ENCODE measurements at regions not wholly inside any gene's neighbourhood (a gene's known extent, or its start where the extent isn't known, plus 50 kb on each side); places are given as distances from the start of the nearest gene placed in this dataset.

DNA sequence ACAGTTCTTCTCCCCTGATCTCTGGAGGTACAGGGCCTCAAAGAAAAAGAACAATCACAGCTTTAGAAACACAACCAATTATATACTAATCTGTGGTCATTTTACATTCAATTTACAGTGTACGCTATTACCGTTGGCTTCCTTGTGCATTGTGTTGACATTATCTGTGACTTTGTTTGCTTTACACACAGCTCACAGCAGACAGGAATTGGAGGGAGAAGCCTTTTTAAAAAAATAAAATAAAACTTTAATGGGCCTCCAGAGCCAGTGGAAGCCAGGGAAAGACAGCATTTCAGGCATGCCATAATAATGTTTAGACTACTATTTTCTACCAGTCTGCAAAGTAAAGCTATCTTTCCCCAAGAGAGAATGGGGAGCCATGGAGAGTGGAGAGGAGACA, 179.0 kb upstream of the ADO start:
- DNase-seq (ENCODE audit: low read depth in 1 of 2, low spot score in 1 of 2), result no peak

DNA sequence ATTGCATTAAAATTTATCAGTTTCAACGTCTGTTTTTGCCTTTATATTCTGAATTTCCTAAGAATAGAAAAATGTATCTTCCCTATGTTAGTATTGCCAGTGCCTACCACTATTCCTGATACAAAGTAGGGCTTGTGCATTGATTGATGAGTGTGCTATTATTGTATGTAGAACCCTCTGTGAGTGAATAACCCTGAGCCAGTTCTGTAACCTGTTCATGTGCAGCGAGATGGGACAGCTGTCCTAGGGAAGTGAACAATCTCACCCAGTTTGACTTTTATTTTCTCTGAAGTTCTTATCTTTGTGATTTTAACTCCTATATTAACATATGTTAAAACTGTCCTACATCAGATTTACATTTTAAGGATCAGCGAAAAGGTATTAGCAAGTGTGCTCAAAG, 178.4 kb upstream of the ADO start:
- DNase-seq (ENCODE audit: low read depth in 1 of 2, low spot score in 1 of 2), result no peak

DNA sequence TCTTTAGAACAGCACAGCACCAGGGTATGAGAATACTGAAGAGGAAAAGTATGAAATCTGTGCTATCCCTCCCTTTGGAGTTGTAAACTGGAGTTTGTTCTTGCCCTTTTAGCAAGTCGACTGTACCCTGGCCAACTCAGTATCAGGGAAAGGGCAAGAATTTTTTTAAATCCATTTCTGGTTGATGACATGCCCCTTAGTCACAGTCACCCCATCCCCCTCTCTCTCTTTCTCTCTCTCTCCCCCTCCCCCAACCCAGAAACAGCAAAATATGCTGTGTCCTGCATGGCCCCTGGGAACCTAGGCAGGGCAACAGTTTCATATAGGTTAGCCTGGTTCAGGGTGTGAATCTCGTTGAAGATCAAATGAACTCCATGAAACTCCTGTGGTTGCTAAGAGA, 177.7 kb upstream of the ADO start:
- DNase-seq (ENCODE audit: low read depth in 1 of 2, low spot score in 1 of 2), result no peak

DNA sequence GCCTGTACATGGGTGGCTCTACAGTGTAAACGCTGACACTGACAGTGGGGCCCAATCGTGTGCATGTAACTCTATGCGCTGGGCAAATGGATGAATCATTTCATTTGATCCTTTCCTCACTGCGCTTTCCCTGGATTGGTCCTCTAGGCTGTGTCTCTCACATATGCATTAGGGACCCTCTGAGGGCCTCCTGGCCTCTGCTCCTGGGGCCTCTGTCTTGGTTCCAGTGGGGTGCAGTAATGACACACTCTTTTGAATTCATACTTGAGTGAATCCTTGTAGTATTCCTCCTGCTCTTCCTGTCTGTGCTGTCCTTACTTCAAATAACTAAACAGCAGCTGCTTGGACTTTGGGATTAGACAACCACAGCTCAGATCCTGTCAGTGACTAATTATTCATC, 176.5 kb upstream of the ADO start:
- DNase-seq (ENCODE audit: low read depth in 1 of 2, low spot score in 1 of 2), result no peak

DNA sequence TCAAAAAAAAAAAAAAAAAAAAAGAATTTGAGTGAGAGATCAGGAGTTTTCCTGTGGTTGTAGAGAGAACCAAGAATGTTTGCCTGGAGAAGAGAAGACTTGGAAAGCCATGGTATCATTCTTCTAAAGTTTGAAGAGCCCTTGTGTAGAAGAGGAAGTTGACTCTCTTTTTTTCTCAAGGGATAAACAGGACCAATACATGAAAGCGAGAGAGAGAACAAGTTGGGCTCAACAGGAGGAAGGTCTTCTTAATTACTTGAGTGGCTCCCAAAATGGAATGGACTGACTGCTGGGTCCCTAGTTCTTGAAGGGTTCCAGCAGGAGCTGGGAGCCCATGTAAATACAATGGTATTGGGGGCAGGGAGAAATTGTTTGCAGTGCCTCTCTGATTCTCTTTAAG, 173.3 kb upstream of the ADO start:
- DNase-seq (ENCODE audit: low read depth in 1 of 2, low spot score in 1 of 2), result no peak

DNA sequence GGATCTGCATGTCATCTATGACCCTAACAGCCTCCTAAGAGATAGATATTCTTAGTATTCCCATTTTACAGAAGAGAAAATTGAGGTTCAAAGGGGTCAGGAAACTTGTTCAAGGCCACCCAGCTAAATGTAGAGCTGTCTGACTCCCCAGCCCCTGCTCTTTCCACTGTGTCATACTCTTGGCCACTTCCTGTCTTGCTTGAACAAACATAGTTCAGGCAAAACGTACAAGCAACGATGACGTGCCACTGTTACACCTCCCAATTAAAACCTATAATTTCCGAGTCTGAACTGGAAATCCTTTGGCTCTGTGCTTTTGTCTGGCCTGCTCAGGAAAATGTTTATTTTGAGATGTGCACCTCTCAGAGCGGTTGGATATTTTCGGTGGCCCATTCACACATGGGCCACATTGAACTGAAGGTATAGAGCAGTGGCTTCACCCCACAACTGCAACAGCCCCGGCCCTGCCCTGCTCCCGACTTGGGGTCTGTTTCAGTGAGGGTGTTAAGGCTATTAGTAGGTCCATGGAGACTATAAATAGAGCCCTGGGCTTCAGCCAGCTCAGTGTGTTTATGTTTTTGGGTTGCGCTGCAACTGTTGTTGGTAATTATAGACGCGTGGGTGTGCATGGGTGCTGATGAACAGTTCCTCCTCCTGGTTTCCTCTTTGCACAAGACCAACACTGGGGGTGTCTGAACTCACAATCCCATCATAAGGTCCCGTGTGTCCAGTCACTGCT, 172.3 kb upstream of the ADO start:
- DNase-seq (ENCODE audit: low read depth in 1 of 2, low spot score in 1 of 2), result peak in 1 of 2 donors; percentile 23

DNA sequence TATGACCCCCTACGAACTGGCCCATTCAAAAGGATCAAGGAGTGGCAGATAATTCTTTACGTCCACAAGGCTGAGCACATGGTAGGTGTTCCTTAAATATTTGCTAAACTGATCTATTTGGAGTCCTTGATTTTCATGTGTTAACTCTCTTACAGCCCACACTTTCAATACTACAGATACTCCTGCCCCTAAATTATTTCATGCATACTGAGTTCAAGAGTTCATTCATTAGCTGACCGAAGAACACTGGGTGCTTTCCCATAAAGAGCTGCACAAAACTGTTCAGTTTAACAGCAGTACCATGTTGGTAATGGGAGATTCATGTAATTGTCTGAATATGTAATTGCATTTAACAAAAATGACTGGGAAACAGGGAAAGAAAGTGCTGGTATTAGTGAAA, 170.5 kb upstream of the ADO start:
- DNase-seq (ENCODE audit: low read depth in 1 of 2, low spot score in 1 of 2), result no peak

DNA sequence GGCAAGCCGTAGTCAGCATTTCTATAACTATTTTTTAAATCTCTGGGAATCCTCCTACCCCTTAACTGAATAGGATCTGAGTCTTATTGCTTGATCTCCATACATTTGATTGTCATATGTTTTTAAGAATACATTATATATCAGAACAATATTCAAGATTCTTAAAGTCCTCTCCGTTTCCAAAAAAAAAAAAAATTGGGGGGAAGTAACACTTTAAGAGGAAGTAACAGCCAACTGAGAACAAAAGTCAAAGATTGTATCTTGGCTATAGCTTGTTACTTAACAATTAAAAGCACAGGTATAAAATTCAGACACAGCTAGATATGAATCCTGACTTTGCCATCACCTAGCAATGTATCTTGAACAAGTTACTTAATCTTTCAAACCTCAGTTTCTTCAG, 169.9 kb upstream of the ADO start:
- no peak for DNase-seq (ENCODE audit: low read depth in 1 of 2, low spot score in 1 of 2)

DNA sequence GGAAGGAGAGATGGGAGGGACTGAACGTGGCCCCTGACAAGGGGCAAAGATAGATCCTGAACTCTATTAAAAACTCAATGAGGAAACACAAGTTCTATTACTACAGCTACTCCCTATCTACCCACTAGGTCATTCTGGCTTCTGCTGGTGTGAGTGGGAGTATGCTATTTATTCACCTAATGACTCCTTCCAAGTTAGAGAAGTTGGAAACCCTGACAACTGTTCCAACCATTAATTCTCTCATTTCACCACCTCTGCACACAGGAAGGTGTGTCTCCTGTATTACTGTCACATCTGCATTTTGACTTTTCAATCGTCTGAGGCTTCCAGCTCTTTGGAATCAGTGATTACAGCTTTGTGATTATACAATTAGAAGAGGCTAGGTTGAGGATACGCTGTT, 169.4 kb upstream of the ADO start:
- DNase-seq (ENCODE audit: low read depth in 1 of 2, low spot score in 1 of 2), result no peak

DNA sequence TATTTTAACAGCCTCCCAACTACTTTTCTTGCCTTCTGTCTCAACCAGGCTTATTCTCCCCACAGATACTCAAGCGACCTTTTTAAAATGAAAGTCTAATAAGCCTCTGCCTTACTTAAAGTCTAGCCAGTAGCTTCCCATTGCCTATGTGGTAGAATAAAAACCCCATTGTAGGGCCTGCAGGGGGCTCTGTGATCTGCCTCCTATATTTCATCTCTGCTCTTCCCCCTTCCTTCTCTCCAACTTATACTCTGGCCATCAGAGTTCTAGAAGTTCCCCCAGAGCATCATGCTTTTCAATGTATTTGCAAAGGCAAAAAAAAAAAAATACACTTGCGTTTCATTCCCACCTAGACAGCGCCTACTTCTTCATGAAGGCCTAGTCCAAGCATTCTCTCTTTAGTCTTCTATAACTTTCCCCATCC, 167.7 kb upstream of the ADO start:
- DNase-seq (ENCODE audit: low read depth in 1 of 2, low spot score in 1 of 2), result no peak

DNA sequence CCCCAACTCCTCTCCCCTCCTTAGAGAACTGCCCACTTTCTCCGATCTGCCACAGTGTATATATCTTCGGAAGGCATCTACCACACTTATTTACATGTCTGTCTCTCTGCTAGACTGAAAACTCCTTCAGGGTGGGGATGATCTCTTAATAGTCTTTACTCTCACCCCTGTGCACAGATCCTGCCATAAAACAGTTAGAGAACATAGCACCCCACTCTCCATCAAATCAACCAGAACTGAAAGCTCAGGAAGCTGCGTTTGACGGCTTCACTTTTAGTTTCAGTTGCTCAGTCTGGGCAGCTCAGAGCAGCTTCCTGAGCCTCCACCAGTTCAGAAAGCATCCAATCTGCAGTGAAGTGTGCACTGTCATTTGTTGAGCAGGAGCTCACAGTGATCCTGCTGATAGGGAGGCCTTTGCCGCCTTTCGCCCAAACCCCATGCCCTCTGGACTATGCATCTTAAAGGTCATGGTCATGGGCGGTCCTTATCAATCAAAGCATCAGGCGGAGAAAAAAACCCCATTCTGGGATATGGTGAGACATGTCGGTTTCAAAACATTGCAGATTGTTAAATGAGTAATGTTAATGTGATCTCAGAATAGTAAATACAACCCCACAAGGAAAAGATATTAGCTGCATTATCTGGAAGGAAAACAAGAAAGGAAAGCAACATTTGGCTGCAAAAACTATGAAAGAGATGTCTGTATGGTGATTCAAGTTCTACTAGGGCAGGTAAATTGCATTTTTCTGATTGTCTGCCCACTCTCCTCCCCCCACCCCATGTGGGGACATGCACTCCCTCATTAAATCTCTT, 167.1 kb upstream of the ADO start:
- DNase-seq (ENCODE audit: low read depth in 1 of 2, low spot score in 1 of 2), result peak; percentile 33 to 34

DNA sequence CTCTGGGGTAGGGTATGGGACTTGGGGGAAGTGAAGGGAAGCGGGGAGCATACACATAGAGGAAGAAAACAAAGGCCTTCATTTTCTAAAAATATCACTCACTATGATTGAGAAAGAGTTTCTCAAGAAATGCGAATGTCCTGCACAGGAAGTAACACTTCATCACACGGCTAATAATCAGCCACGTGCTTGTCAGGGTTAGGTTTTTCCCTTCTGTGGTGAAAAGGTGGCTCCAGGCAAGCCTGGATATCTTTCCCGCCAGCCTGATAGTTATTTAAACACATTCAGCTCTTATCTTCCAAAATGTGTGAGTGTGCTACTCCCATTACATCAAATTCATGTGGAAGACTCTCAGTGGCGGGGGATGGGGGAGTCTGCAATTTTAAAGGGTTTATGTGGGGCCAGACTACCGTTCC, 166.4 kb upstream of the ADO start:
- DNase-seq (ENCODE audit: low read depth in 1 of 2, low spot score in 1 of 2), result no peak

DNA sequence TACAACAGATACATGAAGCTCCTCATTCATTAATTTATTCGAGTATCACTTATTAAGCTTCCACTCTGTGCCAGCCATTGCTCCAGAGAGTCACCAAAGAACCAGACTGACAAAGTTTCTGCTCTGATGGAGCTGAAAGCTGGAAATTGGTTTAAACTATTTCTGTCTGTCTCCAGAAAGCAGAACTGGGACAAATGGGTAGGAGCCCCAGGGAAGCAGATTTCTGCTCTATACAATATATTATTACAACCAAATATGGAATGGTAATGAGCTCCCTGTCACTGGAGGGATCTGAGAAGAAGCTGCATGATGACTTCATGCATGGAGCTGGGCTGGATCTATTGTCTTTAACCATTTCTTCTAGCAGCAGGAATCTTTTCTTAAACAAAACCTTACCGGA, 165.4 kb upstream of the ADO start:
- DNase-seq (ENCODE audit: low read depth in 1 of 2, low spot score in 1 of 2), result no peak

DNA sequence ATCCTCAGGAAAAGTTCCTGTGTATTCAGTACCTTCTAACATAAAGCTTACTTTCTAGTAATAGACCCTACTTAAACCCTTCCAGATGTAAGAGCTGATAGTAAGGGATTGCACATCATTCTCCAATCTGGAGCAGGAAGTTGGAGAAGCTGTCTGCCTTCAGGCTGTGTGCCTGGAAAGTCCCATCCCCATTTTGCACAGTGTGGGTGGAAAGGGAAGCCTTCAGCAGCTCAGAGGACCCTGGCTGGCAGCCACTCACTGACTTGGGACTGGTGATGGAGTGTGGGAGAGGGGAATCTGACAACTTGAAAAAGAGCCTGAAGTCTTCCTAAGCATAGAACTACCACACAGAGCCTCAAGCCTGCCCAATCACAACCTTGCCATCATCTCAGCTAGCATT, 164.1 kb upstream of the ADO start:
- DNase-seq (ENCODE audit: low read depth in 1 of 2, low spot score in 1 of 2), result no peak

DNA sequence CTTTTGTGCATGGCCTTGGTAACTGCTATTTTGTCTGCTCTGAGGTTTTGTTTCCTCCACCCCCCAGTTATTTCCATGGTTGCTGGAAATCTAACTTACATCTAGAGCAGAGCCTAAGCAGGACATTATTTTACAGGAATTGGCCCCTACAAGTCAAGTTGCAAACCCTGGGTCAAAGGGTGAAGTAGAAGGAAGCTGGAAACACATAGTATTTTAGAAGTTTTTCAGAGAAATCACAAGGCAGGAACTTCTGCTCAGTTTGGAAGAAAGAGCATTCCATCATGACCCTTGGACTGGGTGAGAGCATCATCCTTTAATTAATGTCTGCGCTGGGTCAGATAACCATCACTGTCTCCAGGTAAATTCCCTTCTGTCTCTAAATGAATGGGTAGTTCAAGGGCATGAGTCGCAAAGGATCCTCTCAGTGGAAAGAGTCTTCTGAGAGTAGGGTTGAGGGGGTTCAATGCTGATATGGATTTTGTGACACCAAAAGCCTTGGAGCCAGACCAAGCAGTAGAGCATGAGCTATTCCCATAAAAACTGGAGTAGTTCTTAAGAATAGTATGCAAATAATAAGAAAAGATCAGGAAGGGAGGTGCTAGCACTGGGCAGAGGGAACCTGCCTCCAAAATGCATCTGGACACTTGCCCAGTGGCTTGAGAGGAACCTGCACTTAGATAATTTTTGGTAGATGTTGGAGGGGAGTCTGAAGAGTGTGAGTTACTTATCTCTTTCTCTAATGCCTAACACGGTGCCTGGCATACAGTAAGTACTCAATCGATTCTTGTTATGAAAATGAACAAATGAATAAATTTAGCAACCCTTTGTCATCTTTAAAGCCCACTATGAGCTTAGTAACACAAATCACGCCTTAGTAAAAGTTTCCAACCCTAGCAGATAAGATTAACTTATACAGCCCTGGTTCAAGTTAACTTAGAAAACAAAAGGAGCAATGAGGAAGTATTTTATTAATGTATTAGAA, 160.6 kb upstream of the ADO start:
- DNase-seq (ENCODE audit: low read depth in 1 of 2, low spot score in 1 of 2), result no peak

DNA sequence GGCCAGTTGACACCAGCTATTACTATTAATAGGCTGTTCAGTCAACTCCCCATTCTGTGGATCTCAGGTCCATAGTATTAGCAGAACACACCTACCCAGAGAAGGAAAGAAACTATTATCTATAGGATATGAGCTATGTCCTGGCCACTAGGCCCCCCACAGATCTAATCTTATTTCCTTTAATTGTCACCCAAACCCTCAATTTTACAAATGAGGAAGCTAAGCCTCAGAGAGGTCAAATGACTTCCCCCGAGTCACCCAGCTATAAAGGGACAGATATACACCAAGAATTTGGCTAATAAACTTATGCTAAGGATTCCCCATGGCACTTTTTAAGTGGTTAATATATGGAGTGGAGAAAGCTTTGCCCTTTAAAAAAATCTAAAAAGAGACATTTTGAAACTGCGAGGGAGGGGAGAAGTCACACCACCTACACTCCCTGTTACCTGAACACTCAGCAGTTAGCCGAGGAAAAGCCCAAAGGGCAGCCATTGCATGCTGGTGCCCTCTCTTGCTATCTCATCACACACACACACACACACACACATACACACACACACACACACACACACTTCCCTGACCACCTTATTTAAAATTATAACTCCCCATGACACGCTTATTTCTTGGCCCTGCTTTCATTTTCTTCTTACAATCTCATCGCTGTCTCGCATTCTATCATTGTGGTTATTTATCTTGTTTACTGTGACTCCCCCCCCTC, 157.0 kb upstream of the ADO start:
- DNase-seq (ENCODE audit: low read depth in 1 of 2, low spot score in 1 of 2), result no peak

DNA sequence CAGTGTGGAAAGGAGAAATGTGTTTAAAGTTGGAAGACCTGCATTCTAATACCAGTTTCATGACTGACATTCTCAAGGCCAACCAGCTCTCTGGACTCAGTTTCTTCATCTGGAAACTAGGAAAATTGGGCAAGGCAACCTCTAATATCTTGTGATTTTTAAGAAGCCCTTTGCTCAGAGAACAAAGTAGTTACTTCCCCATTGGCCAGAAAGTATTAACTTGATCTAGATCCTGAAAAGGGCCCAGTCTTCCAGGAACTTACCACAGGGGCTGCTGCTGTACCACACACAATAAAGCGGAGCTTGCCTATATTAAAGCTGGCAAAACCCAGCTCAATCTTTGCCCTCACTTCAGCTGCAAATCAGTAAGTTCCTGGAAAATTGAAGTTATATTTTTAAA, 155.6 kb upstream of the ADO start:
- DNase-seq (ENCODE audit: low read depth in 1 of 2, low spot score in 1 of 2), result no peak

DNA sequence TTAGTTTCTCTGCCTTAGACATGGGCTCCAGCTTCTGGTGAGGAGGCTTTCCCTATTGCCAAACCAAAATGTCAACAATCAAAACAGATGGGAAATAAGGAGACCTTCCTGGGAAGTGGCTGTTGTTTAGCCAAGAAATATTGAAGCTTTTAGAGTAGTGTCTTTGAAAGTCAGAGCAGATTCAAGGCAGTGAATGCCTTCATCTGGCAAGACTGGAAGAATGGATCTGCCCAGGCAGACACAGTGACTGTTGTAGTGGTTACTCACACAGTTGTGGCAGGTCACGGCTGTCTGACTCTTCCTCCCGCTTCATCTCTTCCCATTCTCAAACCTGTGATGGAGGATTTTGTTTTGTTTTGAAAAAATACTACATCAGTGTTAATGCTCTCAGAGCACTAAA, 154.1 kb upstream of the ADO start:
- no peak for DNase-seq (ENCODE audit: low read depth in 1 of 2, low spot score in 1 of 2)

DNA sequence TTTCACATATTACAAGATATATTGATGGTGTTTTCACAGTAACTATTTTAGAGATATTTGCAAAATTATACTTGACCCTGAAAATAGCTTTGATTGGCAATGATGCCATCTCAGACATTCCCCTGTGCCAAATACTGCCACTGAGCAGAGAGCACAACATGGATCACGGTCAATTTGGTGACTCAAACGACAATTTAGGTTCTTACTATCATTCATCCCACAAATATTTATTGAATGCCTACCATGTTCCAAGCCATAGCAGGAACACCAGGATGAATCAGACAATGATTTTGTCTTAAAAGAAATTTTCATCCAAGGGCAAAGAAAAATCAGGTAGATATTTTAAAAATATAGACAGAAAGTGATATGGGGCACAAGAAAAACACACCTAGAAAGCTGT, 153.2 kb upstream of the ADO start:
- DNase-seq (ENCODE audit: low read depth in 1 of 2, low spot score in 1 of 2), result no peak

DNA sequence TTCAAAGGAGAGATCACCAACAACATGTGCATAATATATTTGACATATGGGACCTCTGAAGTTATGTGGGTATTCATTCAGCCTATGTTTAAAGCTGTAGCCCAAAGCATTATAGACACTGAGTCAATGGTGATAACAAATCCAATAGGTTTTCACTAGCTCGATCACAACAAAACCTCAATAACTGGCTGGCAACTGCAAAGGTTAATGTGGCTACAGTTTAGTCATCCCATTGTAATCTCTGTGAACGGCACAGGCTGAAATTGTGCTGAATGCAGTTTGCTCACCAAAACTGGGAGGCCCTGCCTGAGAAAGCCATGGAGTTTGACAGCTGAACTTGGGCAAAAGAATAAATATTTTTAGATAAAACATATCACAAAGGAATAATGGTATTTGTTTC, 152.4 kb upstream of the ADO start:
- no peak for DNase-seq (ENCODE audit: low read depth in 1 of 2, low spot score in 1 of 2)

DNA sequence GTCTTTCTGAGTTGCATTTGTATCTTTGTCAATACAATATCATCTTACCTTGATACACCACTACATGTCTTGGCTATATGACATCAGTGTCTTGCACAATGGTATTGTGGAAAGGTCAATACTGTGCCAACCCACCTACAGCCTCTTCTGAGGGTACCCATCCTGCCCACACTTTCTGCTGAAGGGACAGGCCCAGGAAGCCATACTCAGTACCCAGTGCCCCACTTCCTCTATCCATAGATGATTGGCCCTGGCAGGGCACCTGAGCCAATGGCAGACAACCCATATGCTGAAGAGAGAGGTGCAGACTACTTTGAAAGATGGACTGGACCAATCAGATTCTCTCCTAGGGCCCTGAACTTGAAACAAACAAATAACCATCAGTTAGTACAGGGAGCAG, 152.0 kb upstream of the ADO start:
- no peak for DNase-seq (ENCODE audit: low read depth in 1 of 2, low spot score in 1 of 2)

Measured in stimulated activated CD4-positive, alpha-beta T cell treated with anti-CD3 and anti-CD28 coated beads, Interleukin-15, amount 100 ng/mL, for 1 hour (primary cell).